ENCODE measurements at regions not wholly inside any gene's neighbourhood (a gene's known extent, or its start where the extent isn't known, plus 50 kb on each side); places are given as distances from the start of the nearest gene placed in this dataset.

DNA sequence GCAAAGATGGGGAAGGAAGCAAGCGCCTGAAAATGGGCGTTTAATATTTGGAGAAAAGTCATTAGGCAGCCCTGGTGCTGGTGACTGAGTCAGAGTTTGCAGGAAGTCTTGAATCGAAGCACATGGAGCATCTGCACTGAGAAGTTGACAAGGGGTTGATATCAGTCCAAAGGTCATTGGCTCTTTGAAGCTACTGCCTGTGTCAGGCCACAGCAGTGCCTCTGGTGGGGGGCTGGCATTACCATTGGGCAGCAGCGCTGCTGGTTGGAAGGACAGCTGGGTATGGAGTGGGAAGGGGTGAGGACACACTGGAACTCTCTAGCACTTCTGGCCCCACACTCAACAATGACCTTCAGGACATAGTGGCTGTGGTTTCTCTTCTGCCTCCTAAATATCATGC lies 150.4 kb upstream of the ERCC6L2 start:
- H3K4me3 ChIP-seq (ENCODE audit: control insufficient read depth, low read depth, low read length), result no peak overlapping the region
- TF ChIP-seq, protein P1, sequence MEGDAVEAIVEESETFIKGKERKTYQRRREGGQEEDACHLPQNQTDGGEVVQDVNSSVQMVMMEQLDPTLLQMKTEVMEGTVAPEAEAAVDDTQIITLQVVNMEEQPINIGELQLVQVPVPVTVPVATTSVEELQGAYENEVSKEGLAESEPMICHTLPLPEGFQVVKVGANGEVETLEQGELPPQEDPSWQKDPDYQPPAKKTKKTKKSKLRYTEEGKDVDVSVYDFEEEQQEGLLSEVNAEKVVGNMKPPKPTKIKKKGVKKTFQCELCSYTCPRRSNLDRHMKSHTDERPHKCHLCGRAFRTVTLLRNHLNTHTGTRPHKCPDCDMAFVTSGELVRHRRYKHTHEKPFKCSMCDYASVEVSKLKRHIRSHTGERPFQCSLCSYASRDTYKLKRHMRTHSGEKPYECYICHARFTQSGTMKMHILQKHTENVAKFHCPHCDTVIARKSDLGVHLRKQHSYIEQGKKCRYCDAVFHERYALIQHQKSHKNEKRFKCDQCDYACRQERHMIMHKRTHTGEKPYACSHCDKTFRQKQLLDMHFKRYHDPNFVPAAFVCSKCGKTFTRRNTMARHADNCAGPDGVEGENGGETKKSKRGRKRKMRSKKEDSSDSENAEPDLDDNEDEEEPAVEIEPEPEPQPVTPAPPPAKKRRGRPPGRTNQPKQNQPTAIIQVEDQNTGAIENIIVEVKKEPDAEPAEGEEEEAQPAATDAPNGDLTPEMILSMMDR (IDR thresholded peaks at IDR 0.05; ENCODE audit: control insufficient read depth, insufficient read depth, low read depth, low read length, missing control alignments), result no peak
- DNase-seq (ENCODE audit: low read depth), result no peak

DNA sequence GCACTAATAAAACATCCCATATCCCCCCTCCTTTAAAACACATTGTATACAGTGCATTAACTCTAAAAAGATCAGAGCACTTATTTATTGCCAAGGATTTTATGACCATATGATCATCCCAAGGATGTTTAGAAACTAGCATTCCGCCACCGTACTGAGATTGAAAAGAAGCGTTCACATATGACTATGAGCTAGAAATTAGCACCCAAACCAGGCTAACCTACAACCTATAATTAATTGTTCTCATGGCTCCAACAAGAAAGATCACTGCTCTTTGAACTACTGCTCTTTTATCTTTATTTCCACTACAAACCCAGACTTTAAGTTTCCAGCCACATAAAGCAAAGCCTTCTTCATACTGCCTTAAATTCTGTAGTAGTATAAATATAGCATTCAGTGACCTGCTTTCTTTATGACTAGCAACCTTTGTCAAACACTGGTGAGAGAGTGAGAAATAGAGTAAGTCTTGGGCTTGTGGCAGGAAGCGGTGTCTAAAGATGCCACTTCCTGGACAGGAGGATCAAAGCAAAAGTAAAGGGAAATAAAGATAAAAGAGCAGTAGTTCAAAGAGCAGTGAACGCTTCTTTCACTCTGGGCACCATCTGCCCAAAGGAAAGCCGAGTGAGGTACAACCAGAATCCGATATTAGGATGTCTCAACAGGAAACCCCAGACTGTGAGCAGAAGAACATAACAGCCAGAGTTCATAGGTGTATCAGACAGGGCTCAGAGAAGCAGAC lies 151.1 kb upstream of the ERCC6L2 start:
- TF ChIP-seq, protein P1 (IDR thresholded peaks at IDR 0.05; ENCODE audit: control insufficient read depth, insufficient read depth, low read depth, low read length, missing control alignments), result no peak

DNA sequence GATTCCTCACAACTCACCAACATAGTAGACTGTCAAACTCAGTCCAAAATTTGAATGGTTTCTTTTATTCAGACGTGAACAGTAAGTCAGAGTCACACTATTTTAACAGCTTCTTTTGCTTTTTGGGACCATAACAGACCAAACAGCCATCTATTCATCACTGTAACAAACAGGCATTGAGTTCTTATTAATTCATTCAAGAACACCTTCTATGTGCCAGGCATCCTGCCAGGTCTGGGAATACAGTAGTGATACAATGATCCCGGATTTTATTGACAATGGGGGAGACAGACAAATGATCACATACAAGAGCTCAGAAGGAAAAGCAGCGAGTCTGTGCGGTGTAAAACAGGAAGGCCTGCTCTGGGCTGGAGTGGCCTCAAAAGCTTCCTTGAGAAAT lies 153.3 kb upstream of the ERCC6L2 start:
- no peak overlapping the region for H3K4me3 ChIP-seq (ENCODE audit: control insufficient read depth, low read depth, low read length)
- TF ChIP-seq, protein P1 (IDR thresholded peaks at IDR 0.05; ENCODE audit: control insufficient read depth, insufficient read depth, low read depth, low read length, missing control alignments), result no peak
- no peak for DNase-seq (ENCODE audit: low read depth)

More for the DNA sequence above, 151.1 kb upstream of the ERCC6L2 start:
- DNase-seq (ENCODE audit: low read depth), result no peak
- no peak overlapping the region for H3K4me3 ChIP-seq (ENCODE audit: control insufficient read depth, low read depth, low read length)

- TF ChIP-seq, protein P1 (IDR thresholded peaks at IDR 0.05; ENCODE audit: control insufficient read depth, insufficient read depth, low read depth, low read length, missing control alignments), result no peak
- no peak for DNase-seq (ENCODE audit: low read depth)
- no peak overlapping the region for H3K4me3 ChIP-seq (ENCODE audit: control insufficient read depth, low read depth, low read length)
Measured at GRCh38 chr9:95721061-95721531, 154.4 kb upstream of the ERCC6L2 start.

DNA sequence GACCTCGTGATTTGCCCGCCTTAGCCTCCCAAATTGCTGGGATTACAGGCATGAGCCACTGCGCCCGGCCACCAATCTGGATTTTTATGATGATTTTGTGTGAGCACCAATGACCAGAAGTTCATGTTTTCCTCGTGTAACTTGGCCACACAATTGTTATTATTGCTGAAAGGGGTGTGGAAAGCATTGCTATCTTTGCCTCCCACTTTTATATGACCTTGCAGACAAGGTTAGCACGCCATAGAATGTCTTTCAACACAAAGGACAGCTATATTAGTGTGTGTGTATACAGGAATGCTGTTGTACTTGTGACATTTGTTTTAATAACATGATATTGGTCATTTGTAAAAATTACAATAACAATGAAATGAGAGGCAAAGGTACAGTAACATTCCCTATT lies 155.0 kb upstream of the ERCC6L2 start:
- DNase-seq (ENCODE audit: low read depth), result no peak
- TF ChIP-seq, protein P1 (IDR thresholded peaks at IDR 0.05; ENCODE audit: control insufficient read depth, insufficient read depth, low read depth, low read length, missing control alignments), result no peak
- no peak overlapping the region for H3K4me3 ChIP-seq (ENCODE audit: control insufficient read depth, low read depth, low read length)

DNA sequence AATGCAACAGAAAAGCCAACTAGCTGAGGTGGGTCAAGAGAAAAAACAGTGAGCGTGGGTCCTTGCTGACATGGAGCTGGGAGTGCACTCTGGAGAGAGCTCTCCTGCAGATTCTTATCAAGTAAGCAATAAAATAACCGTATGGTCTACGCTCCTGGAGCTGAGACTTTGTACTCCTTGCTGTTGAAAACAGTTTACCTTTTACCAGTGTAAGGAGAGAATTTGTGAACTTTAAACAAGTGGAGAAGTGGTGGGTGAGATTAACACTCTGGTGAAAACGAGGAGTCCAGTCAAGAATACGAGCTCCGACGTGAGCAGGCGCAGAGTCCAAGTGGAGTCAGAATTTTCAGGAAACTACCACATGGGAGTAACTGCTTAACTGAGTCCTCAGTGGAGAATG lies 156.1 kb upstream of the ERCC6L2 start:
- DNase-seq (ENCODE audit: low read depth), result no peak
- TF ChIP-seq, protein P1 (IDR thresholded peaks at IDR 0.05; ENCODE audit: control insufficient read depth, insufficient read depth, low read depth, low read length, missing control alignments), result no peak
- H3K4me3 ChIP-seq (ENCODE audit: control insufficient read depth, low read depth, low read length), result no peak overlapping the region

Measured in AG09309 (cell line).